ENCODE measurements at regions not wholly inside any gene's neighbourhood (a gene's known extent, or its start where the extent isn't known, plus 50 kb on each side); places are given as distances from the start of the nearest gene placed in this dataset.

- no peak for TF ChIP-seq CTCF (IDR thresholded peaks at IDR 0.05)
- no peak for TF ChIP-seq POLR2AphosphoS5 (IDR thresholded peaks at IDR 0.05; ENCODE audit: low read depth, low read length)
- TF ChIP-seq SIN3A (IDR thresholded peaks at IDR 0.05; ENCODE audit: borderline replicate concordance, insufficient read depth, low read depth, low read length): no peak
- no peak for TF ChIP-seq REST (IDR thresholded peaks at IDR 0.05; ENCODE audit: insufficient read depth in 1 of 2, low read depth in 2 of 2, low read length in 1 of 2)
- TF ChIP-seq TCF7L2 (IDR thresholded peaks at IDR 0.05; ENCODE audit: low read depth, low read length): no peak
Observed at GRCh38 chr12:91586015-91586414, 403.4 kb upstream of the DCN start.
